Dedifferentiated amniotic fluid mesenchymal stem cell (primary cell): ENCODE measurements at regions not wholly inside any gene's neighbourhood (a gene's known extent, or its start where the extent isn't known, plus 50 kb on each side); places are given as distances from the start of the nearest gene placed in this dataset.
"Not testable (repeated sequence)": the region's sequence is repeated elsewhere in the genome, so short reads cannot be mapped to it uniquely, and the experiment has no call there.

Source experiments
- DNase-seq: peaks from one replicate; pipeline ENCODE4 v3.0.0-alpha.2; 2016; ENCODE audit errors: extremely low spot score

DNA sequence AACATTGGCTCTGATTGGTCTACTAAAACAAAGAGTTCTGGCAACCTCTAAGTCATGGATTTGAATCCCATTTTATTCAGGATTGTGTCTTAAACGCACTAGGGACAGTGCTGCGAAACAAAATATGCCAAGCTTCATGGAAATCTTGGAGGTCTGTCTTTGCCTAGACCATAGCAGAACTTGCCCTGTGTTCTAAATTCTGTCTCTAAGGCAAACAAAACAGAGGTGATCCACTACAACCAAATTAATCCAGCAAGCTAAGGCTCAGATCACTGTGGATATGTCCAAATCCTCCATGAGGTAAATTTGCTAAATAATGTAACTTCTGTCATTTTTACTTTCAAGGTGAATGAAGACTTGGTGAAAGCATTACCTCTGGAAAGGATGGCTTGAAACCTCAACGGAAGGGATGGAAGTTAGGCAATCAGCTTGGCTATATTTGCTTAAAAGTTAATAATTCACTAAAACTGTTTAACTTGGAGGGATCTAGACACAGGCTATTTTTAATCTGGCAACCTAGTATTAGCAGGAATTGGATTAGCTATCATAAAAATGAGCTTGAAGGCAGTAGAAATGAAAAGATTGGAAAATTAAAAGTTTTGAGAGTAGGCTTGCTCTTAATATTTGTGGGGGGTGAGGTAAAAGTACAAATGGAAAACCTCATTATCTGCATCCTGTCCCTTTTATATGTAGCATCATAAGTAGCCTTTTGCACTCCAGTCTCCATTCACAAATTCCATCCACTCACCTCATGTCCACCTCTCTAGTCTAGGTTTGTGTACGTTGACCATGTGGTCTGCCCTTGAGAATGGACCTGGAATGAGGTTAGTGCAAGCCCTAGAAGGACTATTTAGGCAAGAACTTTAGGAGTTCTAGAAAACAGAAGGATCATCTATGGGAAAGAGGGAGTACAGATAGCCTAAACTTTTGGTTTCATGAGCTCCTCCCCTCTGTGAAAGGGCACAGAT is 176.2 kb downstream of the SMC2 start:
- DNase-seq = no peak

DNA sequence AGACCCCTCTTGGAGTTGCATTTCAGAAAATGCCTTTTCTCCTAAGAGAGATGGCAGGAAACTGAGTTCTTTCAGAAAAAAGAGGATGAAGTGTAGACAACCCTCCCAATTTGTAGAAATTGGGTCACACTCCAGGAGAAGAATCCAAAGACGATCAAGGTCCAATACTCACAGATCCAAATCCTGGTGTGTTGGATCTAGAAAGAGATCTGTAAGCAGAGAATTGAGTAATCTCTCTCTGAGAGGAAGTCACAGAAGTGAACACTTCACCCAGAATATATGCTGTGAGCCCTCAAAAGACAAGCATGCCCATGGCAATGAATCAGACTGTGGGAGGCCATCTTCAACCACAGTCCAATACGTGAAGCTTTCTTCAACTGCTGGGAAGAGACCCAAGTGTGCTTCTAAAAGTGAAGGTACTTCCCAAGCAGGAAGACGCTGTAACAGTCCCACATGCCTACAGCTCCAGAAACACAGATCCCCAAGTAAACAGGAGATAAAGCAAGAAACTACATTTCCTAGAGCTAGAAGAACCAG is 182.7 kb downstream of the SMC2 start:
- DNase-seq = no peak

DNA sequence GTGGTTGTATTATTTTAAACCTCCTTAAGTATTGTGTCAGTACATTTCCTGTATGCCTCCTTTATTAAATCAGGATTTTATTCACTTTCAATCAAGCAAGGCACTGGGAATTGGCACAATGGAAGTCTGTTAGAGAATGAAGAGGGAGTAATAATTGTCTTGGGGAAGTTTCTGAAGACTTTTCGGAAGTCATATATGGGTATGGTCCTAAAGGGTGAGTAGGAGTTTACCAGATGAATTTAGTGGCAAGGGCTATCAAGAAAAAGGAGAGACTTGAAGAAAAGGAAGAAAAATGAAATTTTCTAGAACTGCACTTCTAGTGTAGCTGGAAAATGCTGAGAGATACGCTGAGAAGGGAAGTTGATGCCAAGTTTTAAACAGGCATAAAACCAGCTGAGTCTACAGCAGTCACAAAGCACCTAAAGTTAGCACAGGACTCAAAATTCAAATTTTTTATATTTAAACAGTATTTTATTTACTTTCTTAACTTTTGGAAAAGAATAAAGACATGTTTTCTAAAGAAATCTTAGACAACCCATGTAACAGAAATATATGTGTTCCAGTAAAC is 184.9 kb downstream of the SMC2 start:
- no peak for DNase-seq

DNA sequence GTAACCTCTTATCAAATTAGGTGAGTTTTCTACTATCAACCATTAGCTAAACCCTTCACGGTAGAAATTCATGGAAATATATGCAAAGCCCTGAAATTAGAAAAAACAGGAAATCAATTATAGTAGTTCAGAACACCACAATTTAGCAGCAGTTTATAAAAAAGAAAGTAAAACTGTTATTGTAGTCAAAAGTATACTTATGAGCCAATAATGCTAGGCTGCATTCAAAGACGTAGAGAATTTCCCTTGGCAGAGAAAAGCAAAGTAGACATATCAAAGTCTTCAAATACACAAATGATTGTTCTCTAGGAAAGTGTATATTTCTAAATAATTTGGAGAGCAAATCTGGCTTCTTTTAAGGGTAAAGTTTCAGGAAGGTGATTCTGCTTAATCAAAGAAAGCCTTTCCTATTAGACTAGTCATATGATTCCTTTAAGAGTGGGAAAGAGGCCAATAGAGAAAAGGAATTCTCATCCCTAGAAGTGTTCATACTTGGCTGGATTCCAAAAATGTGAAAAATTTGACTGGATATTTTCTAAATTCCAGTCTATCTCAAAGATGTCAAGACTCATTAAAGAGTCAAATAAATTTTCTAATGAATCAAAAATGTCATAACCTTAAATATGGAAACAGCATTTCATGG is 185.5 kb downstream of the SMC2 start:
- DNase-seq = peak; percentile 67

DNA sequence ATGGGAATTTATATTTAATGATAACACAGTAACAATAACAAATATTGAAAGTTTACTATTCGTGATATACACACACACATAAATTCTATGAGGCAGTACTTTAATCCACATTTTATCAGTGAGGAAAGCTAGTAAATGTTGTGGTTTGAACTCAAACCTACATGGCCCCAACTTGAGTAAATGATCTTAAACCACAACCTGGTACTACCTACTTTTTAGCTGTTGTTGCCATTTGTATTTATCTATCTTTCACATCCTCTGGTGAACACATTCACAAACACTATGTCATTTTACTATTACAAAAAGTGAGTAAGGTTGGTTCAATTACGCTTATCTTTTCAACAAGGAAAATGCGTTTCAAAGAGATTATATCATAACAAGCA is 186.1 kb downstream of the SMC2 start:
- DNase-seq = no peak

DNA sequence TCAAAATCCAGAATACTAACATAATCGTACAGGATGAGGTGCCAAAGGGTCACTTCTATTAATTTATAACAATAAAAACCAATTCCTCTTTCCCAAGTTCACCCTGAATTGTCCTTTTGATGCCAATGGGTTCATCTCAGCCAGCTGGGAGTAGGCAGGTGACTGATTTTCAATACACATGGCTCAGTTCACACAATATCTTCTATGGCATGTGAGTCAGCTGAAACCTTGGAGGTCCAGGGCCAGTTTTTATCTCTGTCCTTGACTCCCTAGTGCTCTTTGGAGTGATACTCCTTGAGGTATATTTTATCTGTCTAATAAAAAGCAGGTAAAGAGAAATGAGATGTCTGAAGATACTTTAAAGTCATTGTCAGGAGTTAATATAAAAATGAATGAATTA is 186.6 kb downstream of the SMC2 start:
- no peak for DNase-seq

DNA sequence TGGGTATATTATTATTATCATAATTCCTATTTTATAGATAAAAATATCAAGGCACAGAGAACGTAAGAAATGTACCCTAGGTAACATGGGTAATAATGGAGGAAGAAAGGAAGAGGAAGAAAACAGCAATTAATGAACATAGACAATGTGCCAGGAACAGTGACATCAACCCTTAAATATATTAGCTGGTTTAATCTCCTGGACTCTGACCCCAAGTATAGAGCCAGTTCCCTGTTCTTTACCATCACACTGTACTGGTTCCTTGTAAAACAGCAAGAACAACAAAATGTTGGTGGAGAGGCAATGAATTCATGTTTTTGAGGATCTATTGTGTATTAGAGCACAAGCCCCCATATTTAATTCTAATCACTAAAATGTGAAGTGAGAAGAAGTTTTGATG is 192.1 kb downstream of the SMC2 start:
- no peak for DNase-seq

DNA sequence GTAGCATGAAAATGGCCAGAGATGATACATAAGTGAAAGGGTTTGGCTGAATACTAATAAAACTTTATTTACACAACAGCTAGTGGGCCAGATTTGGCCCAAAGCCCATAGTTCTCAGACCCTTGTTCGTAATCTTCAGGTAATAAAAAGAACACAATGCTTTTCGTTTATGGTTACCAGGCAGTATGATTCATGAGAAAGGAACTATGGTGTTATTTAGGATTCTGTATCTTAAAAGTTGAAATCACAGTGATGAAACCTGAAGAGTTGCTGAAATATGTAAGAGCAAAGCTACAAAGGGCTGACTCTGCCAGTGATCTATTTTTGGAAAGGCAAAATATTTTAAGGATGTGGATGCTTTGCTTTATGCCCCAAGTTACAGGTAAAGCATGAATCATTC is 192.7 kb downstream of the SMC2 start:
- DNase-seq = no peak

DNA sequence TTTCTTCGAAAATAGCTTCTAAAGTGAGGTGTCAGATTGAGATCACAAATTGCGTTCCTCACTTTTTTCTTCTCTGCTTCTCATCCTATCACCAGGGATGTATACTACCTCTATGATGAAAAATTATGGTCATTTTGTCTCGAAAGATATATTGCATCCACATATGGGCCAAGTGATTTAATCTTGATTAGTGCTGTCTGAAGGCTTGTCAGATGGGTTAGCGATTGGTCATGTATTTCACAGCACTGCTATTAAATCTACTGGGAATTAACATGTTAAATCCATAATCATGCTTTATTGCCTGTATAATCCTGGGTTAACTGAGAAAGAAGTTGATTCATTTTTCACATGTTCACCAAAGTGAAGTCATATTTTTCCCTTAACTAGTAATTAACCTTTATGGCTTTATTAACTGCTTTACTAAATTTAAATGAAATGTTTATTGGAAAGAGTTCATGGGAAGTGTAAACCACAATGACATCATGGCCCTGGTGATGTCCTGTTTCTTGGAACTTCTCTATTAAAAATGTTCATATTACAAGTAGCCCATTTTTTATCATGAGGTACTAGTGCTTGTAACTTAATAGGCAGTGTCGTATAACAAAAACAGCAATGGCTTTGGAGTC is 193.3 kb downstream of the SMC2 start:
- no peak for DNase-seq

DNA sequence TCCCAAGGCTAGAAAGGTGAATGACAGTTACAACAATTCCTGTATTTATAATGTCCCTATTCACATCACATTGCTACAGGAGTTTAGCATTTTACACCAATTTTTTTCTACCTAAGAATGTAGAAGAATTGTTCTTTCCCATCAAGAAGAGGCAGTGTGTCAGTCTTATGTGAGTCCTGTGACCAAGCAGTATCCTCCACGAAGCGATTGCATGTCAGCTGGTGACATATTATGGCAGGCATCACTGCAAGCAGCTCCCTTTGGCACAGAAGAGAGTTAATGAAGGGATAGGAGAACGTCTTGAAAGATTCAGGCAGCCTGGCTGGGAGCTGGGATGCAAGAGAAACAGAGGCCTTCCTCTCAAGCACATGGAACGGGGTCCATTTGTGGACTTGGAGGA is 199.8 kb downstream of the SMC2 start:
- DNase-seq = no peak

DNA sequence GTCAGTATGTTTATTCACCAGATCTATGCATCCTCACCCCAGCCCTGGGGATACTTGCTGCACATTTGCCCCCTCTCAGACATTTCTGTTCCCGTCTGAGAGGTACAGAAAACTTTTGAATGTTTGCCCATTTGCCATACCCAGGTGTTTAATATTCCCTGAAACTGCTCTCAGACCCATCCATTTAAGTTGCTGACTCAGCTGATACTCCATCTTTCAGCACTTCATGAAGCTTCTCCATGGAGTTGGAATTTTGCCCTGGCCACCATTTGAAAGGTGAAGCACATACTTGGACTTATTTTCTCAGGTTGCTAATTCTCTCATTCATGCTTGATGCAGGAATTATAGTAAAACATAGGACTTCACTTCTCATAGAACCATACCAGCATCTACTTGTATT is 203.9 kb upstream of the OR13F1 start:
- no peak for DNase-seq

DNA sequence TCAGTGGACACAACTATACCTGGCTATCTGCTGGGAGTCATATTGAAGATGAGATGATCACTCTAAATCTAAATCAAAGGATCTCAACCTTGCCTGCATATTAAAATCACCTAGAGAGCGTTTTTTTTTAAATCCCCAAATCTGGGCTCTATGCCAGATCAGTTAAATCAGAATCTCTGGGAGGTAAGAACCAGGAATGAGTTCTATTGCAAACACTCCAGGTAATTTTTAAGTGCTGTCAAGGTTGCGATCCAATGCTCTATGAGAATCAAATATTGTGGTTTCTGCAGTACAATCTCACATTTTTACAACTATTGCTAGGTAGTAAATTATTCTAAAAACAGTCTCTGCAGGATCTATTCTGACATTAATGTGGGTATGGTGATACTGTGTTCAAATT is 202.3 kb upstream of the OR13F1 start:
- no peak for DNase-seq

DNA sequence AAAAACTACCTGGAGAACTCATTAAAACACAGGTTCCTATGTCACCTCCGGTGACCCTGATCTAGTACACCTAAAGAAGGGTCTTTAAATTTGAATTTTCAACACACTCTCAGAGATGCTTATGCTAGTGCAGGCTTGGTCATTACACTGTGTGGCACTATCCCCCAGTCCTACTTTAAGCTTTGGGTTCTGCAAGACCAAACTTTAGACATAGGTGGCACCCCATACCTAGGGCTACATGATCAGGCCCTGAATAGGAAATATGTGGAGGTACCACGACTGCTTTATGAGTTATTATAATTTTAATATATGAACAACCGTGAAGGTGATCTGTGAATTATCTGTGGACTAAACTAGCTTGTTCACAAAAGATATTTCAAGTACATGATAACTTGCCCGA is 201.3 kb upstream of the OR13F1 start:
- DNase-seq = no peak

DNA sequence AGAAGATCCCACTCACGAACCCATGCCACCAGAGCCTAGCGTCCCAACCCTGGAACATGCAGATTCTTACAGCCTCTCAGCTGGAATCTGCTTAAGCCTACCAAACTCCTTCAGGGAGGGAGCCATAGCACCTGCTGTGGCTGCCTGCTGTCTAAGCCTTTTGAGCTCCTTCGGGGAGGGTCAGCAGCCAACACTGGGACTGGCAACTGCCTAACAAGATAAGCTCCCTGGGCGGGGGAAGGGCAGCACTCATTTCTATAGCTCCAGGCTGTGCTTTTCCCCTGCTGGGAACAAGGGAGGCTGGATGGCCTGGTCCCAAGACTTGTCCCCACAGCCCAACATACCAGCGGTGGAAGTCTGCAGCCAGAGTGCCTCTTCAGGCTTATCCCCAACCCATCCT is 199.1 kb upstream of the OR13F1 start:
- DNase-seq = no peak

DNA sequence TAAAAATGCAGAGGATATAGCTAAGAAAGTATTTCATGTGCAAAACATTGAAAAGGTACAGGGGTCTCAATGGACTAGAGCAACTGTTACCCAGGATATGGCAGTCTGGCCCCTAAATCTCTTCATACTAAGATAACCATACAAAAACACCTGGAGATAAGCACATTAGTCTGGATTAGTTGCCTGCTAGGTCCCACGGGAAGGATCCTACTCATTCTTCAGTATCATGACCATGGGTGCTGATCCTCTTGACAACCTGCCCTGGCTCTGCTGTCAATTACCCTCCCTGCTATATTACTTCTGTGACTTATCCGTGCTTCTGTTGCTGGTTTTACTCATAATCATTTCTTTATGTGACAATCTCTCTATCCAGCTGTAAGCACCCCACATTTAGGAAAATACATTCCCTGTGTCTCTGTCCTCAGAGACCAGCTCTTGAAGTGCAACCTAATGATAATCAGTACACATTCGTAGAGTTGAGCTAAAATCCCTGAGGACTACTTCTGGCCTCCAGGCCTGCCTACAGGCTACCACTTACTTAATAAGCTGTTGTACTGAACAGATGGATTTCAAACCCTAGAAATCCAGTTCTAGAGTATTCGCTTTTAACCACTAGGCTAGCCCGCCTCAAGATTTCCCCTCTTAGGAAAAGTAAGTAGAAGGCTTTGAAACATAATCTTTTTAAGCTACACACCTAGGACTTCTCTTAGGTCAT is 190.5 kb upstream of the OR13F1 start:
- no peak for DNase-seq

DNA sequence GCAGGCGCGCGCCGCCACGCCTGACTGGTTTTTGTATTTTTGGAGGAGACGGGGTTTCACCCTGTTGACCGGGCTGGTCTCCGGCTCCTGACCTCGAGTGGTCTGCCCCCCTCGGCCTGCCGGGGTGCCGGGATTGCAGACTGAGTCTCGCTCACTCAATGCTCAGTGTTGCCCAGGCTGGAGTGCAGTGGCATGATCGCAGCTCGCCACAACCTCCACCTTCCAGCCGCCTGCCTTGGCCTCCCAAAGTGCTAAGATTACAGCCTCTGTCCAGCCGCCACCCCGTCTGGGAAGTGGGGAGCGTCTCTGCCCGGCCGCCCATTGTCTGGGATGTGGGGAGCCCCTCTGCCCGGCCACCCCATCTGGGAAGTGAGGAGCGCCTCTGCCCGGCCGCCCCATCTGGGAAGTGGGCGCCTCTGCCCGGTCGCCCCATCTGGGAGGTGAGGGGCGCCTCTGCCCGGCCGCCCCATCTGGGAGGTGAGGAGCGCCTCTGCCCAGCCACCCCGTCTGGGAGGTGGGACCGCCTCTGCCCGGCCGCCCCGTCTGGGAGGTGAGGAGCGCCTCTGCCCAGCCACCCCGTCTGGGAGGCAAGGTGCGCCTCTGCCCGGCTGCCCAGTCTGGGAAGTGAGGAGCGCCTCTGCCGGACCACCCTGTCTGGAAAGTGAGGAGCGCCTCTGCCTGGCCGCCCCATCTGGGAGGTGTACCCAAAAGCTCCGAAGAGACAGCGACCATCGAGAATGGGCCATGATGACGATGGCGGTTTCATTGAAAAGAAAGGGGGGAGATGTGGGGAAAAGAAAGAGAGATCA is 187.7 kb upstream of the OR13F1 start:
- DNase-seq = not testable (repeated sequence)

DNA sequence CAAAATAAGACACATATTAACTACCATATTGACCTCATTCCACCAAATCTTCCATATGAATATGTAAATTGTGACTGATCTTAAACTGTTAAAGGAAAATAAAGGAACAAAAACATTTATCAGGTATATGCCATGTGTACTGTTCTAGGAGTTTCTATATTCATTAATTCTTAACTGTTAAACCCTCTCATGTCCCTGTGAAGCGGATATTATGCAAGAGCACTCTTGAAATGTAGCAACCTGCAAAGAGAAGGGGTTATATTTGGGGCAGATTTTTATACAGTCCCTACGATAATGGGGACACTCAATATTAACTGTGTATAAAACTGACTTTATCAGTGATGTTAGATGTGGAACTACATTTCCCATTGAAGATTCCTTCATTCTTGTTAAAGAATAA is 184.9 kb upstream of the OR13F1 start:
- DNase-seq = no peak

DNA sequence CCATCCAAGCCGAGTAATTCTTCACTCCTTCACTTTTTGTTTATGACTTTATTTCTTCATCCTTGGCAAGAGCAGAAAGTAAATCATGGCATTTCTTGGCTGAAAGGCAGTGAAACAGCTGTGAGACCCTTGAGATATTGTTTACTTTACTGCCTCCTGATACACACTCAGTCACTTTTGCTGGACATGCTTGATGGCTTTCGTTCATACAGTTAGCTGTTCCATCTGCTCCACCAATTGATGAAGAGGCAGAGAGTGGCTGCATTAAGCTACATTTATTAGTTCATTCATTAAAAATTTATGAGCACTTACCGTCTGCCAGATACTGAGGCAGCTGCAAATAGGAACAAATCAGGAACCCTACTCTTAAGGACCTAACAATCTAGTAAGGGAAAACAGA is 184.4 kb upstream of the OR13F1 start:
- DNase-seq = no peak

DNA sequence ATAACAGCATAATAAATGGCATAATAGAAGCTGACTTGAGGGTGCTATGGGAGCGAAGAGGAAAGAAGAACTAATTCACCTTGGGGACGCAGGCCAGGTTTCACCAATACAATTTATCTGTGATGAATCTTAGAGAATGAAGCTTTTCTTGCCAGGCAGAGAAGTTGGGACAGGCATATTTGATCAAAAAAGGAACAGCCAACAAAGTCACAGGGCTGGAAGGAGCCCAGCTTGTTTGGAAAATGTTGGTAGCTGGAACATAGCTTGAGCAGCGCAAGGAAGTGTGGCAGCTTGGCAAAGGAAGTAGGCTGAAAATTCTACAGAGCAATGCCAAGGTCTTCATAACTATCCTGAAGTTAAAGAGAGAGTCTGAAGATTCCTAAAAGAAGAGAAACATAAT is 181.5 kb upstream of the OR13F1 start:
- no peak for DNase-seq

DNA sequence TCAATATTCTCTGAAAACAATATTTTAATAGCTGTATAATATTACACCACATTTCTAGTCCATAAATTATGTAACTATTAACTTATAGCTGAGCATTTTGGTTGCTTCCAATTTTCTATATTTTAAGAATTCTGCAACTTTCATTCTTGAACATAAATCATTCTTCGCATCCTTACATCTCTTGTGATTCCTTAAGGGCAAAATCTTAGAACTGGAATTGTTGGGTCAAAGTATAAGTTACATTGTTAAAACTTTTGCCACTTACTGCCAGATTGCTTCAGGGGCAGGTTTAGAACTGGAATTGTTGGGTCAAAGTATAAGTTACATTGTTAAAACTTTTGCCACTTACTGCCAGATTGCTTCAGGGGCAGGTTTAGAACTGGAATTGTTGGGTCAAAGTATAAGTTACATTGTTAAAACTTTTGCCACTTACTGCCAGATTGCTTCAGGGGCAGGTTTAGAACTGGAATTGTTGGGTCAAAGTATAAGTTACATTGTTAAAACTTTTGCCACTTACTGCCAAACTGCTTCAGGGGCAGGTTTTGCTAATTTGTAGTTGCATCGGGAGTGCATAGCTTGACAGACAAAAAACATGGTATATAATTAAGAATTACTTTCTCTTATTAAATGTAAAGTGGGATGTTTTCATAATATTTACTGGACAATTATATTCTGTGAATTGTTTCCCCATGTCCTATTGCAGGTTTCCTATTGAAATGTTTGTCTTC is 179.9 kb upstream of the OR13F1 start:
- not testable (repeated sequence) for DNase-seq
